Left colon (tissue), 2 donors: ENCODE measurements at regions not wholly inside any gene's neighbourhood (a gene's known extent, or its start where the extent isn't known, plus 50 kb on each side); places are given as distances from the start of the nearest gene placed in this dataset.

Source experiments
- ATAC-seq: fragments of 200-7000 bp; cut with Tn5 transposase; one replicate; pipeline ENCODE4 v1.9.1; 2020; ENCODE audit warnings: mild to moderate bottlenecking, moderate library complexity
- DNase-seq, 2 donors: peaks; one replicate each; pipeline ENCODE4 v3.0.0-alpha.2; 2020
- intact Hi-C, 2 donors: fragments of 100-400 bp; cut with DNase I in 1 of 2; cut with micrococcal nuclease in 1 of 2; formaldehyde crosslinking; loops; one replicate each; pipeline versions ENCODE4 v1.11.2 to v1.14.0; 2022; cut with DNase I, micrococcal nuclease
- donor health status: DM: no; HTN: no; CAD: no.
- donor health status: DM: yes; HTN: yes; CAD: no.

DNA sequence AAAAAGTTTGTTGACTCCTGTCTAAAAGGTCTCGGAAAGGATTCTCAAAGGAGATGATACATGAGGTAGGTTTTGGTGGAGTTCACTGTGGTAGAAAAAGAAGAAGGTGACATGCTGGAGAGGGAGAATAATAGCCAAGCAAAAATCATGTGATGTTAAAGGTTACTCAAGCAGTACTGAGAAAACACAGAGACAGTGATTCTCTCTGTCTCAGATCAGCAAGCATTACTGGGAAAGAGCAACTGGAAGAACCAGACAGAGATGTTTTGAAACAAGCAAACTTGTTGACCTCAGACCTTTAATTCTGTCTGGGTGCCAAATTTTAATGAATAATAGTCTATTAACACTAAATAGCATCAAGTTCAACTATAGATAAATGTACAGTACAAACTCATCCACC is 183.5 kb upstream of the PLEKHG7 start:
- ATAC-seq (no peak), DNase-seq (no peak)
- intact Hi-C loops: no loop called here

DNA sequence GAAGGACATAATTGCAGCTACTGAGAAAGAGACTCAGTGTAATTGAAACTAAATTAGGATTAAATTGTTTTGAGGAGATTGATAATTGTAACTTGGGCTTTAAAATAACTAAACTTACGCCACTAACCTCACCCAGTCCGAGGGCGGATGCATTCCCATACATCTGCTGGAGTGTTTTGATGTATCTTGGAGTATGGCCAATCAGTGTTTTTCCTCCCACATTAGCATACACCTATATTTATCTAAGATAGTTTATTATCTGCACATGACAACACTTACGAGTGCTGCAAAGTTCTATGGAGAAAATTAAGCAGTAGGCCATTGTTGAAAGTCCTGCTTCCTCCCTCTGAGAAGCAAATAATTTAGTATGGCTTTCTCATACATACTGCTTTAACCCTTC is 184.7 kb upstream of the PLEKHG7 start:
- ATAC-seq (peak; percentile 97), DNase-seq (no peak)
- intact Hi-C loops: no loop called here

DNA sequence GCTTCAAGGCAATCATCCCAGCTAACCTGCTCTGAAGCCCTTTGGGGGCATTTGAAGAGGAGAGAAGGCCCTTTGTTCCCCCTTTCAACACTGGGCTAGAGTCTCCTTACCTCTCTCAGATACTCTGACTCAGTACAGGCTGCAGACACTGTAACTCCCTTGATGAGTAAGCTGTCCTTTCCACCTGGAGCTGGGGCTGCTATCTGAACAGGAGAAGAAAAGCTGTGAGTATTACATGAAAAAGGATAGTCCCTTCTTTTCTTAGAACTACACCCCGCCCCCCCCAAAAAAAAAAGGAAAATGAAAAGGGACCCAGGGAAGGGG is 186.6 kb upstream of the PLEKHG7 start:
- DNase-seq (no peak), ATAC-seq (no peak)
- intact Hi-C loops: no loop called here

DNA sequence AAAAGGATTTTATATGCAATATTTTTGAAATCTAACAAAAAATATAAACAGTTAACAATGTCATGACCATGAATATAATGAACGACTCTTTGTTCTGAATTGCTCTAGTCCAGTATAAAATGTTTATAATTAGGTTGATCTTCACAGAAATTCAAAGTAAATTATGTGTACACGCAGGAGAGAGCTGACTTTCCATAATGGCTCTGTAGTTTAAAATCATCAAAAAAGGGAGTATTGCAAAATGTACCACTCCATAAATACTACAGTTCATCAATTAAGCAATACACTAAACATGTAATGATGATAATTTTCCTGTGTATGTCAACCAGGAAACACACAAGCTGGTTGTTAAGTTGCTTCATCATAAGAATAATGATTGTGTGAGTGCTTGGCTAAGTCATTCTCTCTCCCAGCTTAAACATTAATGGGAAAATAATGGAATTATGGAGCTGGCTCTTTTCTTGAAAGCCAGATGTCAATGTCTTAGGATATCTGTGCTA is 189.5 kb upstream of the PLEKHG7 start:
- ATAC-seq (no peak), DNase-seq (no peak)
- intact Hi-C loops: no loop called here

DNA sequence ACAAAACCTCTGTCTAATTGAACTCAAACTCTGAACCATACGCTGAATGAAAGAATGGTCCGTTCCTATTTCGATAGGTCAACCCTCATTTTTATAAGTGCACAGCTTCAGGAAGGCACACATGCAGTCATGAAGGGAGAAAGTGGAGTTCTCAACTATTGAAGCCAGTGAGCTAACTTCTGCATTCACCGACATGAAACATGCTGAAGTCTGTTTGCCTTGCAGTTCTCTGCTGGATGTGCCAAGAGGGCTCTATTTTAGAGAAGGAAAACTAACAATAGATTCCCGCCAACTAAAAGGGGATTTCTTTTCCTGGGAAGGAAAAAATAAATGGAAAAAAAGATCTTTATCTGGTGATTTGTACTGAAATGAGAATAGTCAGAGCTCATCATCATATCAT is 191.0 kb upstream of the PLEKHG7 start:
- DNase-seq (no peak), ATAC-seq (no peak)
- intact Hi-C loops: no loop called here

DNA sequence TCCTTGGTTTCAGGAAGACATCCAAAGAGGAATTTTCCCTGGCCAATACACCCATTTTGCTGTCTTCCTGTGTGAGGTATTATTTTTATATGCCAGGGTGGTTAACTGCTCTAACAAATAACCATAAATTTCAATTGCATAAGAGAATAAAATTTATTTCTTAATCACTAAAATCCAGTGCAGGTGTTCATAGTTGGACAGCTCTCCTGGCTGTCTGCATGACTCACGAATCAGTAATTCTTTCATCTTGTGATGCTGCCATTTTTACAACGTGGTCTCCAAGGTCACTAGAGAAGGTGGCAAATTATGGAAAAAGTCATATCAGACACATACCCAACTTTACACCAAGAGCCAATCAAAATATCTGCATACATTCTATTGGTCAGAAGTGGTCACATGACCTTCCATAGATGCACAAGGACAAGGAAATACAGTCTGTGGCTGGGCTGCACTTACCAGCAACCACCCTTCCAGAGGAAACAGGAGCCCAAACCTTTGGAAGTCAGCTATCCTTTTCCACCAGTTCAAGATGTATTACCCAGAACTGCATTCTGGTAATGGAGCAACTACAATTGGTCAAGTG is 193.5 kb upstream of the PLEKHG7 start:
- no peak for ATAC-seq
- intact Hi-C loops: no loop called here
- DNase-seq: no peak

DNA sequence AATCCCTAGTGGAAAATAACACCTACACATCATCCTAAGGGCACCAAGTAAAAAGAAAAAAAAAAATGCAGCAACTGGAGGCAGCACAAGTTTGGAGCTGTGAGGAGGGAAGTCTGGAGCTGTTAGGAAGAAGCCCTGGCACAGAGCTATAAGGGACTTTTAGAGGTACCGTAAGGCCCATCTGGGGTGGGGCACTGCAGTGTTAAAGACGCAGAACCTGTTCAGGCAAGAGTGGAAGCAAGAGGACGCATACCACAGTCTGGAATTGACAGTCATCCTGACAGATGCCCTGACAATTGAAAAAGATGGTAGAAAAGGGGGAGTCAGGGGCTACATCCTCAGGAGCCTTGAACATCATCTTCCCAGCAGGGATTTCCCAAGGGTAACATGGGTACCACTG is 195.9 kb upstream of the PLEKHG7 start:
- DNase-seq (no peak), ATAC-seq (no peak)
- intact Hi-C loops: no loop called here

DNA sequence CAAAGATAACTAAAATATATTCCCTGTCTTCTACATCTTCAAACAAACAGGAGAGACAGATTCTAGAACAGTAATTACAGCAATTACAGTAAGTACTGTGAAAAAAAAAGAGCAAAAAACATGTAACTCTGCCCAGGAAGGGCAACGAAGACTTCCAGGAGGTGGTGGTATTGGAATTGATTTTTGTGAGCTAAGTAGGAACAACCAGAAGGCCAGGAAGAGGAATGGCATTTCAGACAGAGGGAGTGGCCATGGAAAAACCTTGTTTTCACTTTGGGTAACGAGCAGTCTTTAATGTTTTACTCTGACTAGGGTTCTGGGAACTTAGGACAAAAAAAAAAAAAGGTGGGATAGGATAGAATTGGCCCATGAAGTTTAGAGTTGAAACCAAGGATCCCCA is 196.3 kb upstream of the PLEKHG7 start:
- DNase-seq: no peak
- ATAC-seq: peak; percentile 48
- intact Hi-C loops: no loop called here

DNA sequence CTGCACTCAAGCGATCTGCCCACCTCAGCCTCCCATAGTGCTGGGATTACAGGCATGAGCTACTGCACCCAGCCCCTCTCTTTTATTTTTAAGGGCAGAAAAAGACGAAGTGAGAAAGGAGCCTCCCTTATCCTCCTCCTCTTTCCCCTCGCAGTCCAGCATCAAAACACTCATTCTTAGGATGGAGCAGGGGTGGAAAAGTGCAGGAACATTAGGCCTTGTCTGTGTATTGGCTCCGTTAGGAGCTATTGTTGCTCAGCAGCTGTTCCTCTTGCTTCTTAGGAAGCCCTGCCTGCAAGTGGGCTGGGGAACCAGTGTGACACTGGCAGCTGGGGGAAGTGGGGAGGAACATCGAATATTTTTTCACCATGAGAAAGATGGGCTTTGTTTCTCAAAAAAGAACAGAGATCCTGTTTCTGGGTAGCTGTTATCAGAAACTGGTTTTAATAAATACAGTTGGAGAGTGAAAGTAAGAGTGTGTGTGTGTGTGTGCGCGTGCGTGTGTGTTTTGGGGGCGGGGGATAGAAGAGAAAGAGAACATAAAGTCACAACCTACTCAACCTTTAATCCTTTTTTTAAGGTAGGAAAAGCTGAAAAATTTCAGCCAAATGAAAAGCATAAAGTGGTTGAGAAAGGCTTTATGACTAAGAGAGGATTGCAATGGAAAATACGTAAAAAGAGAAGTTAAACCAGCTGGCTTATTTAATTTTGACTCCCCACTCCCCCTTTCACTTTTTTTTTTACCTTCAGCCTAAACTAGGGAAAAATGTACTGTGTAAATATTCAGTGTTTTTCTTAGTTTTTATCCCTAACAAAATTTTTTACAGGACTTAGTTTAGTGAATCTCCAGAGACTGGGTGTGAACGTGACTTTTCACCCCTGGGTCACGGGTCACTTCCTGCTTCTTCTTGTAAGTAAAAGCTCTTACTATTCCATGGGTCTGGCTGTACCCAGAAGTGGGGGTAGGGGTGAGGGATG is 197.2 kb upstream of the PLEKHG7 start:
- intact Hi-C loops: no loop called here
- ATAC-seq (peak; percentile 78), DNase-seq (peak; percentile 56 to 67)

DNA sequence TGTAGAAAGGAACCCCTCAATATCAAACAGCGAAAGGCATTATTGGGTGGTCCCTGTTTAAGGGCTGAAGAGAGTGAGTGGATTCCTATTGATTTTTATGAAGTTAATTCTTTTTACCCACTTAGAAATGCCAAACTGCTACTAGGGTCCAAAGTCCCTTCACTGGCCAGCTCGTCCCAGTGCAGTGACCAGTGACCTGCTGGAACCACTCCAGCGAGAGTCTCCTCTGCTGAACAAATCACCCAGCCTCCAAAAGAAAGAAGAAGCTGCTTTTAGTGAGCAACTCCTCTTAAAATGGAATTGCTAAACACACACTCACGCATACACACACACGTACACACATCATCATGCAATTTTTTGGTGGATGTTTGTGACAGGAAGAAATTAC is 198.2 kb upstream of the PLEKHG7 start:
- DNase-seq: peak; percentile 28
- ATAC-seq: peak; percentile 48
- intact Hi-C loops: no loop called here

DNA sequence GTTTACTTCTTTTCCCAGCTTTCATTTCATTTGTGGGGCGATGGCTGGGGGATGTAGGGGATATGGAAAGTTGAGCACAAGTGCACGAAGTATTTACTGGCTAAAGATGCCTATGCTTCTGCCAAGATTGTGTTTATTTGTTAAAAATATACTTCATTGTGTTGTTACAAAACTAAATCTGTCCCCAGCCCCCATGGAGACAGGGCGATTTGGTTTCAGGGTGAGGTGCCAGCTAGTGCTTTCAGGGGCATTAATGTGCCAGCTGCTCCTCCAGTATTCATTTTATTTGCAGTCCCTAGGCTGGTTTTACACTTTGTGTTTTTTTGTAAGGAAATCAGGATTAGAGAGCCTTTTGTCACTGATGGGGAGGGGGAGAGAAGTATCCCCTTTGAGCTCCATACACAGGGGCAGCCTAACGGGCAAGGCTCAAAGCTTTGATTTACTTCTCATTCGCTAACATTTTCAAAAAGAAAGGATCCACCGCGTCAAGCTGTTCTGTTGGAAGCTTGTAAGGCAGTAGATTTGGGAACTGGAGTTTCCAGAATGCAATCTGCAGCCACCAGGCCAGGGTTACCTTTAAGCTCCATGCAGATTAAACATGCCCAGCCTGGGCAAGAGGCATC is 198.7 kb upstream of the PLEKHG7 start:
- DNase-seq: no peak
- no peak for ATAC-seq
- intact Hi-C loops: no loop called here

DNA sequence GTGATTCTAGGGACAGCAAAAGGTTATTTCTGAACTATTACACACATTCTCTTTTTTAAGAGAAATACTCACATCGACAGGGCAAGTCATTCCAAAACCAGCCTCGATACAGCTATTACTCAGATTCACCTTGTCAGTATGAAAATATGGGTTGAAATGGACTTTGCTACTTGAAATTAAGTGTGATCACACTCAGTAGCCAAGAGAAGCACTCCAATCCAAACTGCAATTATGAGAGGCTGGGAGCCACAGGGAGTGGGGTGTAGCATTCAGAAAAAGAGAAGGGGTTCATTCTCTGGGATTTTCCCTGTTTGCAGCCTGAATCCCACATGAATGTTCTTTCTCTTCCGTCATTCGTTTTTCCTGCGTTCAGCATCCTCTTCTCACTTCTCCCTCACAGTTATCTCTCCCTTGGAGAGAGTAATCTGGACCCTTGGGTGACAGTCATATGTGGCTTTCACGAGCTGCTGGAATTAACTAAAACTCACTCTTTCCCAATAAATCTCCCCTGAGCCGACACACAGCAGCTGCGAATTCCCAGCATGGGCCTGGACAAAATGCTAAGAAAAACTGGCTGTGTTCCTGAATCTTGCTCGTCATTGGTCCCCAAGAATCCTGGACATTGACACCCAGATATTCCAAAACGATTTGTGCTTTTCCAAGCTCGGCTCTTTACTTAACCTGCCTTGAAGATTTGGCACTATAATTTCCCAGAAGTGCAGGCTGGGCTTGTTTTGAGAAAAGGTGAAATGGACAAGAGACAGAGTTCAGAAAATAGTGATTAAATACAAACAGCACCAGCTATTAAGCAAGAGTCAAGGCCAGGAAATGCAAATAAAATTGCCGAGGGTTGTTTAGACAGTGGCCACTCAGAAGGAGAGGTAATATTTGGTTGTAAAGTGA is 199.5 kb upstream of the PLEKHG7 start:
- ATAC-seq (no peak), DNase-seq (no peak)
- intact Hi-C loops: no loop called here

DNA sequence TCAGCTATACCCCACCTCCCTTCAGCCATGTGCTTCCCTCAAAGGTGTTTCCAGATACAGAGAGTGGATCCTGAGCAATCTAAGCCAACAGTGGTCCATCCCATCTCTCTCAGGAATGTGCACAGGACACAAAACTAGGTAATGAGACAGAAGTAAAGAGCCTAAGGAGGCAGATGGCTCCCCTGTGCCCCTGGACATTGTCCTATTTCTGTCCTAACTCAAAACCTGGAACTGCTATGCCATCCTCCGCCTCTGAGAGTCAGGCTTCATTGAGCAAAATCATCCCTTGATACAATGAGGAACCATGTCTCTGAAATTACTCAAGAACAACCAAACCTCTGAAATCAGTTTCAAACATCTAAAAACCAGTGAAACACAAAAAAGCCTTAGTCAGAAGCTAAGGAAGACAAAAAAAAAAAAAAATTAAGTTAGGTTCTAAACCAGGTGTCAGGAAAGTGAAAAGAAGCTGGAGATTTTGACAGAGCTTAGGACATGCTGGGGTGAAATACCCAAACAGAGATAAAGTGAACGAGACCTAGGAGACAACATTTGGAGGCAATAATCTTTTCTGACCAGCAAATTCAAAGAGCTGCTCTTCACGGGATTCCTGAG is 200.3 kb upstream of the PLEKHG7 start:
- ATAC-seq: no peak
- intact Hi-C loops: no loop called here
- DNase-seq: no peak

DNA sequence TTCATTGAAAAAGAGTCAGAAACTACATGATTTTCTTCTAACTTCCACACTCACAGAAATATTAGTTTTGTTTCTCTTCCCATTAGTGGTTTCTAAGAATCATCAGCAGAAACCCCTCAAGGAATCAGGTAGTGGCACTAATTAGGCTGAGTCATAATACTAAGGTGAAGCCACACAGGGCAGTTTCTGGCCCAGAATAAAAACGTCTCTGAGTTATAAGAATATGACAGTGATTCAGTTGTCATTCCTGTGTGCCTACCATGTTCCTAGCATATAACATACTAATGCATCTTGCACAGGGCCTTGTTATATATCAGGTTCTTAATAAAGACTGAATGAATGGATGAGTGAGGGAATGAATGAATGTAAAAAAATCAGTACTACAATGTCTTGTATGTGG is 206.0 kb upstream of the PLEKHG7 start:
- intact Hi-C loops: no loop called here
- DNase-seq (no peak), ATAC-seq (no peak)

DNA sequence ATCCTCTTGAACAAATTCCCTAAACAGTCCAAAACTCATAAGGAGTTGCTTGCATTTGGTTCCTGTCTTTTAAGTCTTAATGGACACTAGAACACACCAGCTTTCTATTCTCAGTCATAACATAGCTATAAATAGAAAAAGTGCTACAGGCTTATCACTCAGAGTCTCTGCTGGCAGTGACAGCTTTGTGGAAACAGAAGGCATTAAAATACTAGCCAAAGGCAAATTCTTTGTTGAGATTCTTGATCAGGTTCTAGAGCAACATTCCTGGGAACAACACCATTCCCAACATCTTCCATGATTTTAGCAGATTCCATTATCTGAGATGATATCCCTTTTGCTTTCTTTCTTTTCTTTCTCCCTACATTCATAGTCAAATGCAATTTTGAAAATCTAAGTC is 207.7 kb upstream of the PLEKHG7 start:
- DNase-seq: no peak
- ATAC-seq: no peak
- intact Hi-C loops: no loop called here

DNA sequence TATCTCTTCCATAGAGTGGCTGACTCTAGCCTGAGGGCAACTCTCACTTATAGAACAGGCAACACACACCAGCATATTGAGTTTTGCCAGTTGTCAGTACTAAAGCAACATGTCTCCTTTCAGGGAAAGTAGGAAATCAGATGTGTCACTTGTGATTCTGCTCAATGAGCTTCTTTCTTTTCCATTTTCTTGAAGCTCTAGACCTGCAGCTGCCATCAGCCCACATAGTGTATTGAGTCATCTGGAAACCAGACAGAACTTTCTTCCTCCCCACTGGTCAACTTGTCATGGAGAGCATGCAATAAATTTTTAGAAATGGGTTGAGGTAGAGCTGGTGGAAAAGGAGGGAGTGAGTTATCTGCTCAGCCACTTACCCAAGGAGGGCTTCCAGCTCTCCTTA is 209.0 kb upstream of the PLEKHG7 start:
- no peak for ATAC-seq
- intact Hi-C loops: no loop called here
- no peak for DNase-seq

DNA sequence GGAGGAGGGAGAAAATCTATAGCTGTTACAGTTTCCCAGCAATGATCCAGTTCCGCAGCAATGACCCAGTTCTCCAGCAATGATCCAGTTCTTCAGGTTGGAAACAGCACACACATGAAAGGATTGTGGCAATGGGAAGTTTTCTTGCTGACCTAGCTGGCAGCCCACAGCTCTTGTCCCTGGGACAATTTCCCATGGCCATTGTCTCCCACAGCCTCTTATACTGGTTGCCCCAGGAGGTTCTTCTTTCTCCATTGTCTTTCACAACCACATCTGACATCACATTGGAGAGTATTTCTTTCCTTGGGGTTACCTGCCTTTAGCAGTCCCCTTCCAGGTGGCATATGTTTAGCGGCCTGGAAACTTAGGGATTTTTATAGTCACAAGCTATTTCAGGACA is 209.8 kb upstream of the PLEKHG7 start:
- DNase-seq (no peak), ATAC-seq (no peak)
- intact Hi-C loops: no loop called here

DNA sequence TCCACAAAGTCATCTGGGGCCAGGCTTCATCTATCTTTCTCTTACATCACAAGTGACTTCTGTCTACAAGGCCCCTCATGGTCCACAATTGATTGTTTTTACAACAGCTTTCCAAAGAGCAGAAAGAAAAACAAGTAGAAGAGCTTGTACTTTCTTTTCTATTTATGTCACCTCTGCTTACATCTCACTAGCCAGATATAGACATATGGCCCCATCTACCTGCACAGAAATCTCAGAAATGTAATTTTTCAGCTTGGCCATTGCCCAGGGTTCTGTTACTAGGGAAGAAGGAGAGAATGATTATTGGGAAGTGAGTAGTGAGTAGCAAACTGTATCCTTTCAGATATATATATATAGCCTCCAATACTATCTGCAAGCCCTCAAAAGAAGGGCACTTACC is 210.5 kb upstream of the PLEKHG7 start:
- DNase-seq: no peak
- intact Hi-C loops: no loop called here
- ATAC-seq: no peak

DNA sequence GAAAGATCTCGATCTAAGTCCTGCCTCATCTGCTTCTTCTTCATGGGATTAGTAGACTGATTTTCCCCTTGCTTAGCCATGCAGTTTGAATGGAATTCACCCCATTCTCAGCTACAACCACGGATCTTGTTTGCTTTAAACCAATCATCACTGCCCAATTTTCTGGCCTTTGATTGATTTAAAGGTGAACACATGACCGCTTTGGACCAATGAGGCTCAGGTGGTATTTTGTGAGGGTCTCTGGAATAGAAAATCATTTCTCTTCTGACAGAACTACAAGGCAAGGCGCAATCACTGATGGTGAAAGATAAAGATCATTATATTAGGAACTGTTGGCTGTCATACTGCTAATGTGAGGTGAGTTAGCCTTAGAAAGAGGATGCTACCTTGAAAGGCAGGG is 213.0 kb upstream of the PLEKHG7 start:
- DNase-seq (no peak), ATAC-seq (no peak)
- intact Hi-C loops: no loop called here
